GM19043 (cell line): ENCODE measurements at regions not wholly inside any gene's neighbourhood (a gene's known extent, or its start where the extent isn't known, plus 50 kb on each side); places are given as distances from the start of the nearest gene placed in this dataset.
A peak's percentile ranks its signal among the peaks of the same experiment; 100 is the strongest.

ENCODE experiments used
- ATAC-seq: cut with Tn5 transposase; IDR thresholded peaks from one replicate; pipeline ENCODE4 v1.9.1; 2021; ENCODE audit warnings: low read depth; ENCODE audit not compliant: unreplicated experiment

GRCh38 chr13:77425705-77426104 lies 98.8 kb upstream of the MYCBP2 start:
- ATAC-seq, result no peak

GRCh38 chr13:77423296-77423695 lies 96.4 kb upstream of the MYCBP2 start:
- no peak for ATAC-seq

- no peak for ATAC-seq
These were observed 95.8 kb upstream of the MYCBP2 start for GRCh38 chr13:77422724-77423123.

DNA sequence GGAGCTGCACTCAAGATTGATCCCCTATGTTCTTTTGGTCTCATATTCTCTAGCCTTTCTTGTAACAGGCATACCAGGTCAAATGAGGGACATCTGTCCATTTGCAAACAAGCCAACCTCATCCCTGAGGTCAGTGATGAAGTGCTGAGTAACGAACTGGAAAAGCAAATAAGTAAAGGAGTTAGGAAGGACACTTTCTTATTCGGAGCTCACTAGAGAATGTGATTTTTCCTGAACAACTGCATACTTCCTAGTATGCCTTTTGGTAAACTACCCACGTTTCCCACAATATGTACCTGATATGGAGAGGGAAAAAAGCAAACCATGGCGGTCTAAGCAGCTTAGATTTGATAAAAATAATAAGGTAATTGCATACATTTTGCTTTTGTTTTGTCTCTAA lies 91.0 kb upstream of the MYCBP2 start:
- ATAC-seq, result no peak

GRCh38 chr13:77416666-77417212 lies 89.8 kb upstream of the MYCBP2 start:
- no peak for ATAC-seq

- peak; percentile 72 for ATAC-seq
These were observed 88.6 kb upstream of the MYCBP2 start for GRCh38 chr13:77415253-77416071.

DNA sequence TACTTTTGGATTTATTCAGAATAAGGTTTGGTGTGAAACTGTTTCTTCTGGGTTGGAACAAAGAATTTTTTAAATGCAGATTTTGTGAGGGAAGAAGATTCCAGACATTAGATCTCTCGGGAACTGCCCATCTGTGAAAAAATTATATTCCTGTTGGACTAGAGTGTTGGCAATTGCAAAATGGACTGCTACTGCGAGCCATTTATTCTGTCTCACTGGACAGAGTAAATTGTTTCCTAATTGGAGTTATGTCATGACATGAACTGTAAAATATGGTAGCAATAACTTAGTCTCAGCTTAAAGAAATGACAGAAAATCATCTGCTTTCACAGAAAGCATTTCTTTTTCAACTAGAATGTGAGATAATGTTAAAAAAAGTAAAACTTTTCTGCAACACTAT lies 86.0 kb upstream of the MYCBP2 start:
- ATAC-seq, result no peak

GRCh38 chr13:77412116-77412635 lies 85.3 kb upstream of the MYCBP2 start:
- ATAC-seq, result no peak

- no peak for ATAC-seq
These were observed 82.5 kb upstream of the MYCBP2 start for GRCh38 chr13:77409412-77409811.

DNA sequence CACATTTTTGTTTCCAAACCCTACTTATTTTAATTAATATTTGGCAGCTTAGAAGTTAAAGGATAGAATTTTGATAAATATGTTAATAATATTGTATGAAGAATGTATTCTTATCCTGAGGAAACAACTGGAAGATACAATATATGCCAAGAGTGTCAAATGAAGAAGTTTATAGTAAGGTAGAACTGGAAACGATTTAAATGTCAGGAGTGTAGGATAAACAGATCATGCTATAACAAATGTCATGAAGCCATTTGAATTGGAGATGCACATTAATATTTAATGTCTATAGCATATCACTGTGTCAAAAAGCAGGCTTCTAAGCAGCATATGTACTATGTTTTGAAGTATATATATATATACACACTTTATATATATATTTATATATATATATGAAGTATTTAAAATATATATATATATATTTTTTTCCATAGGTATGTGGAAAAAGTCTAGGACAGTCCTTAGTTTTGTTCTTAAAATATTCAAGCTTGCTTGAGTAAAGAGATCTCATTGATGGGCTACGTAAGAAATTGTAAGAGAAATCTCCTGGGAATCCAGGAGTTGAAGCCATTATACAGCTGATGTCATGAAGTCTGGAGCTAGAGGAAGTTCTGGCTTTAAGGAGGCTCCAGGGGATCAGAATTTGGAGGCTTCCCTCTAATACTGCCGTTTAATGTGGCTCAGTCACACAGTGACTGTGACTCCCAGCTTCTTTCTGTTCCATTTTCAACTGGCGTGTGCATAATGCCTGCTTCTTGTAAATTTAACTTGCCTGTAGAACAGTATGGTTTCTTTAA lies 79.9 kb upstream of the MYCBP2 start:
- no peak for ATAC-seq

- no peak for ATAC-seq
These were observed 72.1 kb upstream of the MYCBP2 start for GRCh38 chr13:77398825-77399620.

GRCh38 chr13:77397636-77398035 lies 70.7 kb upstream of the MYCBP2 start:
- ATAC-seq, result no peak

DNA sequence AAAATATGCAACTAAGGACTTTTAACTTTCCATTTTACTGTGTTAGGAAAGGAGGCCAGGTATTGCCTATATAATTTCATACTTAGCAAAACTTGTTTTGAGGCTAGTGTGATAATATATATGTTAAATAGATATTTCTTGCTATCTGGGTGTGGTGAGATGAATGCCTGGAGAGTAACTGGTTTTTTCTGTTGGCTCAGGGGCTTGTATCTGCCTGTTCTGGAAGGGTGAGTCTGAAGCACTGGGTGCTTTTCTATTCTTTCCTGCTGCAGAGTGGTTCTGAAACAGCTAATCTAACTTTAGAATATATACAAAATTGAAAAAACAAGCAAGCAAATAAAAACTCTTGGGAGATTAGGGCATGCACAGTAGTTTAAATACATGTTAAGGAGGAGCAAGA lies 64.6 kb upstream of the MYCBP2 start:
- no peak for ATAC-seq

GRCh38 chr13:77390391-77390790 lies 63.5 kb upstream of the MYCBP2 start:
- no peak for ATAC-seq

DNA sequence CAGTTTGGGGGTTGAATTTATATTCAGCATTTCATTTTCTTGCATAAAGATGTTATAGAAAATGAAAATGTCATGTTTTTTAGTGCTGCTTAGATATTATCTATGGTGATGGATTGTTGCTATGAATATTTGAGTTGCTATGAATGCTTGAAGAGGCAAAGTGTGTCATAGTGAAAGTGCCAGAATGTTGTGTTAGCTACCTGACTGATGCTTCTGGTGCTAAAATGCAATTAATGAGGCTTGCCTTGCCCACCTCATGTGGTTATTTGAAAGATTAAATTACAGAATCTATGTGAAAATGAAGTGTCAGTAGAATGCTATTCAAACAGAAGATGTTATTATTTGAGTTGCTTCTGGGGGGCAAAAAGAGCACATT lies 62.7 kb upstream of the MYCBP2 start:
- ATAC-seq, result peak; percentile 68

DNA sequence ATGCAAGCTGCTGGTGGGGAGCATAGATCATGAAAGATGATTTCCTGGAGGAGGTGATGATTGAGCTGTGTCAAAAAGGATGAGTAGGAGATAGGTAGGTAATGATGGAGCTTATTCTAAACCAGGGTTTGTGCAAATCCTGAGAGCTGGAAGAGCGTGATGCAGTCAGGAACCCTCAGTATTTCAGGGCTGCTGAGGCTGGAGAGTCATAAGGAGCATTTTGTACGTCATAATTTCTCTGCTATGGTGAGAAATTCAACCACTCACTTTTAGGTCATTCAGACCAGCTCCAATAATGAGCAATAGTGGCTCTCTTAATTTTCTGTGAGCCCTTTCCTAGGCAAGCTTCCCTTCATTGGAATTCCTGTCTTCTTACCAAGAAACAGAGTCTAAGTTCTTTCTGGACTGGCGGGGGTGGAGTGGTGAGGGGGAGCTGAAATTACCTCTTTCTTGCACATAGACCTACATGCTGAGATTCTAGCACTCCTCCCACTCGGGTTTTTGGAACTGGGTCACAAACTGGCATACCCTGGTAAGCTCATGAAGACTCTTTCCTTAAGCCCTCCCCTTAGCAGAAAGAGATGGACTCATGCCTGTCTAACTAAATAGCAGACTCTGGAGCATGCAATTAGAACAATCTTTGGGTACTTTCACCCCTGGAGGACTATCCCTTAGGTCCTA lies 62.2 kb upstream of the MYCBP2 start:
- no peak for ATAC-seq

- no peak for ATAC-seq
These were observed 60.8 kb upstream of the MYCBP2 start for GRCh38 chr13:77387607-77388200.

GRCh38 chr13:77386880-77387606 lies 60.1 kb upstream of the MYCBP2 start:
- ATAC-seq, result no peak

GRCh38 chr13:77386046-77386445 lies 59.2 kb upstream of the MYCBP2 start:
- ATAC-seq, result no peak
